ENCODE measurements at regions not wholly inside any gene's neighbourhood (a gene's known extent, or its start where the extent isn't known, plus 50 kb on each side); places are given as distances from the start of the nearest gene placed in this dataset. TPM values are rescaled to one million over a fixed set of nuclear protein-coding genes. Genes with fewer than 3 reads are reported as not detected.

- no peak overlapping the region for H3K27ac ChIP-seq (ENCODE audit: low read depth in 1 of 2, low read length in 1 of 2)
- no peaks in the 10 kb centered on the region for H3K9me3 ChIP-seq (ENCODE audit: control insufficient read depth in 4 of 4, insufficient read depth in 3 of 4, low read length in 3 of 4)
- DNase-seq (no peak), ATAC-seq (ENCODE audit: insufficient read depth, low FRiP score) (no peak)
- no peak for TF ChIP-seq CTCF (IDR thresholded peaks at IDR 0.05; ENCODE audit: control extremely low read depth, extremely low read depth)
- 77 to 85% methylated on average over 2 of the region's 2 CpGs for WGBS, 2 donors
- H3K36me3 ChIP-seq (ENCODE audit: control insufficient read depth in 4 of 4, insufficient read depth in 4 of 4, low read length in 4 of 4) = no peaks in the 10 kb centered on the region
- H3K4me1 ChIP-seq (ENCODE audit: control insufficient read depth in 5 of 5, insufficient read depth in 5 of 5, low read length in 5 of 5) = no peaks in the 10 kb centered on the region
- no peak overlapping the region for H3K4me3 ChIP-seq
- no peak overlapping the region for H3K9ac ChIP-seq (ENCODE audit: insufficient read depth in 1 of 2, low read length in 2 of 2)
- H3K27me3 ChIP-seq (ENCODE audit: control insufficient read depth in 3 of 3, insufficient read depth in 3 of 3, low read length in 2 of 3) = peaks cover 0 to 3% (median 0%) of the 10 kb centered on the region in 3 donors
Measured at GRCh38 chr6:96470296-96470695, 51.3 kb upstream of the UFL1 start.

Small RNAs in the stretch of these regions (small RNA-seq; reads per million reads assigned to genes)
- not detected for gene RN7SL797P (ENCODE audit: low replicate concordance)

Data from lung (tissue), 12 donors.